ENCODE measurements at regions not wholly inside any gene's neighbourhood (a gene's known extent, or its start where the extent isn't known, plus 50 kb on each side); places are given as distances from the start of the nearest gene placed in this dataset.

- DNase-seq = no peak
Observed at GRCh38 chr7:18202315-18203045, 174.8 kb upstream of the PRPS1L1 start.

GRCh38 chr7:18206331-18206730, 178.7 kb upstream of the PRPS1L1 start:
- DNase-seq = no peak

- DNase-seq = no peak
Observed at GRCh38 chr7:18208921-18209320, 181.3 kb upstream of the PRPS1L1 start.

- DNase-seq = no peak
Observed at GRCh38 chr7:18210377-18210776, 182.7 kb upstream of the PRPS1L1 start.

GRCh38 chr7:18210788-18211187, 183.1 kb upstream of the PRPS1L1 start:
- no peak for DNase-seq

GRCh38 chr7:18212308-18212707, 184.7 kb upstream of the PRPS1L1 start:
- DNase-seq = no peak

- DNase-seq = no peak
Observed at GRCh38 chr7:18212758-18213157, 185.1 kb upstream of the PRPS1L1 start.

GRCh38 chr7:18213652-18214051, 186.0 kb upstream of the PRPS1L1 start:
- DNase-seq = no peak

- DNase-seq = no peak
Observed at GRCh38 chr7:18216270-18216669, 188.6 kb upstream of the PRPS1L1 start.

- no peak for DNase-seq
Observed at GRCh38 chr7:18221377-18222293, 194.0 kb upstream of the PRPS1L1 start.

GRCh38 chr7:18222636-18223035, 195.0 kb upstream of the PRPS1L1 start:
- no peak for DNase-seq

- no peak for DNase-seq
Observed at GRCh38 chr7:18224138-18224537, 196.5 kb upstream of the PRPS1L1 start.

GRCh38 chr7:18225067-18225466, 197.4 kb upstream of the PRPS1L1 start:
- no peak for DNase-seq

- DNase-seq = no peak
Observed at GRCh38 chr7:18226598-18226997, 199.0 kb upstream of the PRPS1L1 start.

GRCh38 chr7:18228686-18229085, 201.0 kb upstream of the PRPS1L1 start:
- DNase-seq = no peak

- no peak for DNase-seq
Observed at GRCh38 chr7:18230271-18230670, 202.6 kb upstream of the PRPS1L1 start.

GRCh38 chr7:18231854-18232253, 204.2 kb upstream of the PRPS1L1 start:
- DNase-seq = no peak

- DNase-seq = no peak
Observed at GRCh38 chr7:18234519-18234918, 206.9 kb upstream of the PRPS1L1 start.

- no peak for DNase-seq
Observed at GRCh38 chr7:18235819-18236218, 208.2 kb upstream of the PRPS1L1 start.

GRCh38 chr7:18239212-18239611, 211.6 kb upstream of the PRPS1L1 start:
- DNase-seq = no peak

- DNase-seq = no peak
Observed at GRCh38 chr7:18241543-18242231, 214.0 kb upstream of the PRPS1L1 start.

- no peak for DNase-seq
Observed at GRCh38 chr7:18243731-18244130, 216.1 kb upstream of the PRPS1L1 start.

GRCh38 chr7:18250133-18250532, 222.5 kb upstream of the PRPS1L1 start:
- DNase-seq = no peak

- no peak for DNase-seq
Observed at GRCh38 chr7:18257711-18258110, 230.1 kb upstream of the PRPS1L1 start.

All from NCI-H1048 (cell line).